ENCODE measurements at regions not wholly inside any gene's neighbourhood (a gene's known extent, or its start where the extent isn't known, plus 50 kb on each side); places are given as distances from the start of the nearest gene placed in this dataset.

DNA sequence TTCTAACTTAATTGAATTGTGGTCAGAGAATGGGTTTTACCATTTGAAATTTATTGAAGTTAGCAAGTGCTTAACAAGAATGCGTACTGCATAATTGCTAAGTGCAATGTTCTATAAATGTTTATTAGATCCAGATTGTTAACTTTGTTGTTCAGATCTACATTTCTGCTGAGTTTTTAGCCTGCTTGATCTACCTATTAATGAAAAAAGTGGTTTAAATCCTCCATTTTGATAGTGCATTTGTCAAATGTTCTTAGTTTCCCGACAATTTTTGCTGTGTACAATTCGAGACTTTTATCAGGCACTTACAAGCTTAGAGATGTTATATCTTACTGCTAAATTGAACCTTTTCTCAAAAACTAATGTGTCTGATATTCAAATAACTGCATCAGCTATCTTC lies 156.4 kb upstream of the ADCY1 start:
- H3K9me3 Mint-ChIP-seq = peaks cover 4% of the 10 kb centered on the region
- H3K36me3 Mint-ChIP-seq = no peaks in the 10 kb centered on the region
- DNase-seq (ENCODE audit: low spot score) = no peak
- H3K4me3 Mint-ChIP-seq = no peak overlapping the region
- ATAC-seq = no peak
- no peaks in the 10 kb centered on the region for H3K27me3 Mint-ChIP-seq (ENCODE audit: low read depth)
- ChIA-PET CTCF (no interaction called here), POLR2A (no interaction called here)
- TF ChIP-seq KAT7 (CRISPR knock-in tag; IDR thresholded peaks at IDR 0.05; ENCODE audit: borderline replicate concordance) (no peak), SOX15 (CRISPR knock-in tag; IDR thresholded peaks at IDR 0.05) (no peak), MXD4 (CRISPR knock-in tag; IDR thresholded peaks at IDR 0.05; ENCODE audit: borderline replicate concordance) (no peak), MYBL2 (CRISPR knock-in tag; IDR thresholded peaks at IDR 0.05) (no peak), RELA (CRISPR knock-in tag; IDR thresholded peaks at IDR 0.05; ENCODE audit: borderline replicate concordance) (no peak), GTF2I (CRISPR knock-in tag; conservative IDR thresholded peaks at IDR 0.05) (no peak), FOXJ3 (CRISPR knock-in tag; IDR thresholded peaks at IDR 0.05; ENCODE audit: borderline replicate concordance) (no peak), ZNF423 (CRISPR knock-in tag; IDR thresholded peaks at IDR 0.05) (no peak), TCF7 (CRISPR knock-in tag; IDR thresholded peaks at IDR 0.05; ENCODE audit: low read depth) (no peak)
- TF ChIP-seq, protein P1, sequence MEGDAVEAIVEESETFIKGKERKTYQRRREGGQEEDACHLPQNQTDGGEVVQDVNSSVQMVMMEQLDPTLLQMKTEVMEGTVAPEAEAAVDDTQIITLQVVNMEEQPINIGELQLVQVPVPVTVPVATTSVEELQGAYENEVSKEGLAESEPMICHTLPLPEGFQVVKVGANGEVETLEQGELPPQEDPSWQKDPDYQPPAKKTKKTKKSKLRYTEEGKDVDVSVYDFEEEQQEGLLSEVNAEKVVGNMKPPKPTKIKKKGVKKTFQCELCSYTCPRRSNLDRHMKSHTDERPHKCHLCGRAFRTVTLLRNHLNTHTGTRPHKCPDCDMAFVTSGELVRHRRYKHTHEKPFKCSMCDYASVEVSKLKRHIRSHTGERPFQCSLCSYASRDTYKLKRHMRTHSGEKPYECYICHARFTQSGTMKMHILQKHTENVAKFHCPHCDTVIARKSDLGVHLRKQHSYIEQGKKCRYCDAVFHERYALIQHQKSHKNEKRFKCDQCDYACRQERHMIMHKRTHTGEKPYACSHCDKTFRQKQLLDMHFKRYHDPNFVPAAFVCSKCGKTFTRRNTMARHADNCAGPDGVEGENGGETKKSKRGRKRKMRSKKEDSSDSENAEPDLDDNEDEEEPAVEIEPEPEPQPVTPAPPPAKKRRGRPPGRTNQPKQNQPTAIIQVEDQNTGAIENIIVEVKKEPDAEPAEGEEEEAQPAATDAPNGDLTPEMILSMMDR (IDR thresholded peaks at IDR 0.05) = no peak
- TF ChIP-seq, protein P2, sequence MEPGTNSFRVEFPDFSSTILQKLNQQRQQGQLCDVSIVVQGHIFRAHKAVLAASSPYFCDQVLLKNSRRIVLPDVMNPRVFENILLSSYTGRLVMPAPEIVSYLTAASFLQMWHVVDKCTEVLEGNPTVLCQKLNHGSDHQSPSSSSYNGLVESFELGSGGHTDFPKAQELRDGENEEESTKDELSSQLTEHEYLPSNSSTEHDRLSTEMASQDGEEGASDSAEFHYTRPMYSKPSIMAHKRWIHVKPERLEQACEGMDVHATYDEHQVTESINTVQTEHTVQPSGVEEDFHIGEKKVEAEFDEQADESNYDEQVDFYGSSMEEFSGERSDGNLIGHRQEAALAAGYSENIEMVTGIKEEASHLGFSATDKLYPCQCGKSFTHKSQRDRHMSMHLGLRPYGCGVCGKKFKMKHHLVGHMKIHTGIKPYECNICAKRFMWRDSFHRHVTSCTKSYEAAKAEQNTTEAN (CRISPR knock-in tag; IDR thresholded peaks at IDR 0.05) = no peak
- TF ChIP-seq, protein P3, sequence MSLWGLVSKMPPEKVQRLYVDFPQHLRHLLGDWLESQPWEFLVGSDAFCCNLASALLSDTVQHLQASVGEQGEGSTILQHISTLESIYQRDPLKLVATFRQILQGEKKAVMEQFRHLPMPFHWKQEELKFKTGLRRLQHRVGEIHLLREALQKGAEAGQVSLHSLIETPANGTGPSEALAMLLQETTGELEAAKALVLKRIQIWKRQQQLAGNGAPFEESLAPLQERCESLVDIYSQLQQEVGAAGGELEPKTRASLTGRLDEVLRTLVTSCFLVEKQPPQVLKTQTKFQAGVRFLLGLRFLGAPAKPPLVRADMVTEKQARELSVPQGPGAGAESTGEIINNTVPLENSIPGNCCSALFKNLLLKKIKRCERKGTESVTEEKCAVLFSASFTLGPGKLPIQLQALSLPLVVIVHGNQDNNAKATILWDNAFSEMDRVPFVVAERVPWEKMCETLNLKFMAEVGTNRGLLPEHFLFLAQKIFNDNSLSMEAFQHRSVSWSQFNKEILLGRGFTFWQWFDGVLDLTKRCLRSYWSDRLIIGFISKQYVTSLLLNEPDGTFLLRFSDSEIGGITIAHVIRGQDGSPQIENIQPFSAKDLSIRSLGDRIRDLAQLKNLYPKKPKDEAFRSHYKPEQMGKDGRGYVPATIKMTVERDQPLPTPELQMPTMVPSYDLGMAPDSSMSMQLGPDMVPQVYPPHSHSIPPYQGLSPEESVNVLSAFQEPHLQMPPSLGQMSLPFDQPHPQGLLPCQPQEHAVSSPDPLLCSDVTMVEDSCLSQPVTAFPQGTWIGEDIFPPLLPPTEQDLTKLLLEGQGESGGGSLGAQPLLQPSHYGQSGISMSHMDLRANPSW (CRISPR knock-in tag; conservative IDR thresholded peaks at IDR 0.05; ENCODE audit: low read depth) = no peak
- TF ChIP-seq, protein P4, sequence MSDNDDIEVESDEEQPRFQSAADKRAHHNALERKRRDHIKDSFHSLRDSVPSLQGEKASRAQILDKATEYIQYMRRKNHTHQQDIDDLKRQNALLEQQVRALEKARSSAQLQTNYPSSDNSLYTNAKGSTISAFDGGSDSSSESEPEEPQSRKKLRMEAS (CRISPR knock-in tag; IDR thresholded peaks at IDR 0.05) = no peak
- no peak overlapping the region for H3K27ac Mint-ChIP-seq
- H3K4me1 Mint-ChIP-seq = no peaks in the 10 kb centered on the region

DNA sequence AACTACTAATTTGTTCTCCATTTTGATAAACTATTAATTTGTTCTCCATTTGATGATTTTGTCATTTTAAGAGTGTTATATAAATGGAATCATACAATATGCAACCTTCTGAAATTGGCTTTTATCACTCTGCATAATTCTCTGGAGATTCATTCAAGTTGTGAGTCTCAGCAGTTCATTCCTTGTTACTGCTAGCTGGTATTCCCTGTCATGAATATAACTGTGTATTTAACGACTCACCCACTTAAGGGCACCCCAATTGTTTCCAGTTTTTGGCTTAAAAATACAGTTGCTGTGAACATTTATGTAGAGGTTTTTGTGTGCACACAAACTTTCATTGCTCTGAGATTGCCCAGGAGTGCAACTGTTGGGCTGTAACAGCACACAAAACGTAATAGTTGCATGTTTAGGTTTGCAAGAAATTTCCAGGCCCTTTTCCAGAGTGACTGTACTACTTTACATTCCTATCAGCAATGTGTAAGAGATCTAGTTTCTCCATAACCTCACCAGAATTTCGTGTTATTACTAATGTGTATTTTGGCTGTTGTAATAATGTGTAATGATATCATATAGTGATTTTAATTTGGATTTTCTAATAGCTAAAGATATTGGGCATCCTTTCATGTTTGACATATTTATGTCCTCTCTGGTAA lies 153.2 kb upstream of the ADCY1 start:
- no peak for ATAC-seq
- ChIA-PET POLR2A (no interaction called here), CTCF (no interaction called here)
- Mint-ChIP-seq H3K9me3 (no peaks in the 10 kb centered on the region), H3K27me3 (ENCODE audit: low read depth) (no peaks in the 10 kb centered on the region), H3K27ac (no peak overlapping the region), H3K36me3 (no peaks in the 10 kb centered on the region), H3K4me1 (no peaks in the 10 kb centered on the region), H3K4me3 (no peak overlapping the region)
- DNase-seq (ENCODE audit: low spot score) = no peak
- TF ChIP-seq, protein P5, sequence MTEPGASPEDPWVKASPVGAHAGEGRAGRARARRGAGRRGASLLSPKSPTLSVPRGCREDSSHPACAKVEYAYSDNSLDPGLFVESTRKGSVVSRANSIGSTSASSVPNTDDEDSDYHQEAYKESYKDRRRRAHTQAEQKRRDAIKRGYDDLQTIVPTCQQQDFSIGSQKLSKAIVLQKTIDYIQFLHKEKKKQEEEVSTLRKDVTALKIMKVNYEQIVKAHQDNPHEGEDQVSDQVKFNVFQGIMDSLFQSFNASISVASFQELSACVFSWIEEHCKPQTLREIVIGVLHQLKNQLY (CRISPR knock-in tag; IDR thresholded peaks at IDR 0.05) = no peak
- TF ChIP-seq RORB (CRISPR knock-in tag; IDR thresholded peaks at IDR 0.05) (no peak), HMGA2 (CRISPR knock-in tag; IDR thresholded peaks at IDR 0.05) (no peak), ZNF416 (CRISPR knock-in tag; IDR thresholded peaks at IDR 0.05) (no peak), TEAD4 (CRISPR knock-in tag; IDR thresholded peaks at IDR 0.05) (no peak), TCF7 (CRISPR knock-in tag; IDR thresholded peaks at IDR 0.05; ENCODE audit: low read depth) (no peak), SOX15 (CRISPR knock-in tag; IDR thresholded peaks at IDR 0.05) (no peak), OVOL2 (CRISPR knock-in tag; IDR thresholded peaks at IDR 0.05; ENCODE audit: borderline replicate concordance) (no peak)
- TF ChIP-seq, protein P6, sequence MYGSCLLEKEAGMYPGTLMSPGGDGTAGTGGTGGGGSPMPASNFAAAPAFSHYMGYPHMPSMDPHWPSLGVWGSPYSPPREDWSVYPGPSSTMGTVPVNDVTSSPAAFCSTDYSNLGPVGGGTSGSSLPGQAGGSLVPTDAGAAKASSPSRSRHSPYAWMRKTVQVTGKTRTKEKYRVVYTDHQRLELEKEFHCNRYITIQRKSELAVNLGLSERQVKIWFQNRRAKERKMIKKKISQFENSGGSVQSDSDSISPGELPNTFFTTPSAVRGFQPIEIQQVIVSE (CRISPR knock-in tag; IDR thresholded peaks at IDR 0.05; ENCODE audit: borderline replicate concordance) = no peak
- TF ChIP-seq, protein P7, sequence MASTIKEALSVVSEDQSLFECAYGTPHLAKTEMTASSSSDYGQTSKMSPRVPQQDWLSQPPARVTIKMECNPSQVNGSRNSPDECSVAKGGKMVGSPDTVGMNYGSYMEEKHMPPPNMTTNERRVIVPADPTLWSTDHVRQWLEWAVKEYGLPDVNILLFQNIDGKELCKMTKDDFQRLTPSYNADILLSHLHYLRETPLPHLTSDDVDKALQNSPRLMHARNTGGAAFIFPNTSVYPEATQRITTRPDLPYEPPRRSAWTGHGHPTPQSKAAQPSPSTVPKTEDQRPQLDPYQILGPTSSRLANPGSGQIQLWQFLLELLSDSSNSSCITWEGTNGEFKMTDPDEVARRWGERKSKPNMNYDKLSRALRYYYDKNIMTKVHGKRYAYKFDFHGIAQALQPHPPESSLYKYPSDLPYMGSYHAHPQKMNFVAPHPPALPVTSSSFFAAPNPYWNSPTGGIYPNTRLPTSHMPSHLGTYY (CRISPR knock-in tag; IDR thresholded peaks at IDR 0.05) = no peak
- TF ChIP-seq, protein P8, sequence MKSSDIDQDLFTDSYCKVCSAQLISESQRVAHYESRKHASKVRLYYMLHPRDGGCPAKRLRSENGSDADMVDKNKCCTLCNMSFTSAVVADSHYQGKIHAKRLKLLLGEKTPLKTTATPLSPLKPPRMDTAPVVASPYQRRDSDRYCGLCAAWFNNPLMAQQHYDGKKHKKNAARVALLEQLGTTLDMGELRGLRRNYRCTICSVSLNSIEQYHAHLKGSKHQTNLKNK (CRISPR knock-in tag; IDR thresholded peaks at IDR 0.05) = no peak
- TF ChIP-seq, protein P9, sequence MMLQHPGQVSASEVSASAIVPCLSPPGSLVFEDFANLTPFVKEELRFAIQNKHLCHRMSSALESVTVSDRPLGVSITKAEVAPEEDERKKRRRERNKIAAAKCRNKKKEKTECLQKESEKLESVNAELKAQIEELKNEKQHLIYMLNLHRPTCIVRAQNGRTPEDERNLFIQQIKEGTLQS (CRISPR knock-in tag; conservative IDR thresholded peaks at IDR 0.05) = no peak

Data from WTC11 (cell line).